ENCODE measurements at regions not wholly inside any gene's neighbourhood (a gene's known extent, or its start where the extent isn't known, plus 50 kb on each side); places are given as distances from the start of the nearest gene placed in this dataset.

DNA sequence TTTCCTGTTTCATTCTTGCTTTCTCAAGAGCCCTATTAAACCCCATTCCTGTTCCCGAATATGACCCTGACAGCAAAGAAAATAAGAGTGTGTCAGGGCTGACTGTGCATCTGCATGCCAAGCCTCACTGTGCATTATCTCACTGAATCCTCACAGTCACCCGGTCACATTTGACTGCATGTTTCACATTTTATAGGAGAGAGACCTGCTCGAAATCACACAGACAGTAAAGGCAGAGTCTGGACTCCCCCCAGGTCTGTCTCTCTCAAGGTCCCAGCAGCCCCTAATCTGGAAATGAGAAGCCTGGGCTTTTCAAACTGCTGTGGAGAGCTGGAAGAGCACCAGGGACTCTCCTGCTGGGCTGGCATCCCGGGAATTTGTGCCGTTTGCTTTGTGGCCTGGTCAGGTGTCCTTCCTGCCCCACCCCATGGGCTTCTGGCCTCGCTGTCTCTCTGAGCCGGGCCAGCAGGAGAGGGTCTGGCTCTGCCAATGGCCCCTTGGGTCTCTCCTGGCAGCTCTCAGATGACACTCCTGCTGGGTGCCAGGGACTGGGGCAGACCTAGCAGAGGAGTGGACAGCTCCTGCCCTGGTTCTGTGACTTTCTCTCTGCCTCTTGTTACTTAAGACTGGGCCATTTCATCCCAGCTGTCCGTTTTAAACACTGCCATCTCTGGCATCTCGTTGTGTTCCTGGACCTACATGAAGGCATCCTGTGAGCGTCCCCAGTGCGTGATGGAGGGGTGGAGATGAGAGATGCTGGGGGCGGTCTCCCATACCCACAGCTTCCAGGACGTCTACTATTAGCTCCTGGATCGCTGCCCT lies 173.6 kb downstream of the ARHGAP12 start:
- no peak for DNase-seq

DNA sequence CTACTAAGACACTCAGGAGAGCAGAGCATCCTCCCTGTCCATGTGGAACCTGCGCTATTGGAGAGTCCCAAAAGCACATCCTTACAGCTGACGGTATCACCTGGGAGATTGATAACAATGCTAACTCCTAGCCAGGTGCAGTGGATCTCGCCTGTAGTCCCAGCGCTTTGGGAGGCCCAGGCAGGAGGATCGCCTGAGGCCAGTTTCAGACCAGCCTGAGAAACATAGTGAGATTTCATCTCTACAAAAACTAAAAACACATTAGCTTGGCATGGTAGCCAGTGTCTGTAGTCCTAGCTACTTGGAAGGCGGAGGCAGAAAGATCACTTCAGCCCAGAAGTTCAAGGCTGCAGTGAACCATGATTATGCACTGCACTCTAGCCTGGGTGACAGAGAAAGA lies 174.9 kb downstream of the ARHGAP12 start:
- no peak for DNase-seq

DNA sequence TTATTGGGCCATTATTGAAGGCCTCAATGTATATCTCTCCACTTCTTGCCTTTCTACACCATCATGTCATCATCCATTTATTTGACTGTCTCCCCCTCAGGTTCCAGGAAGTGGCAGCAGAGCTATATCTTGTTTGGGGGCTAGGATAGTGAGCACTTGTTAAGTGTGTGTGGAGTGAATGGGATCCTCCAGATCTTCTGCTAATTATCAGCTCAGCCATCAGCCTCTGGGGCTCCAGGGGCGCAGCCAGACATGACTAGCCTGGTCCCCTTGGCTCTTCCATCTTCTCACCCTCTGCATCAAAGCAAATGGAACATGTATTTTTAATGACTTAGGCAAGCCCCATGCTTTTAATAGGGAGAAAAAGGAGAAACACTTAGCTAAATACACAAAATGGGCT lies 176.5 kb downstream of the ARHGAP12 start:
- no peak for DNase-seq

DNA sequence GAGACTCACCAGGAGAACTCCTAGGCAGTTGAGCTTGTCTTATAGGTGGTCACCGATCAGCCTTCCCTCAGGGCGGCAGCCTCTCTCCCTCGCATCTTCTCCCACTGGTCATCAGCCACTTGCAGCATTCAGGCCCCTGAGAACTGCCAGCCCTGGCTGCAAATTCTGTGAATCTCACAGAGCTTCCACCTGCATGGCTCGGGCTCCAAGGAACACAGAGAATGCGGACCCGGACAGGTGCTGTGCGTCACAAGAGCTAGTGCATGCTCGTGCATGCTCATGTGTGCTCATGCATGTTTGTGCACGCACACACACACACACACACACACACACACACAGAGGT lies 176.9 kb downstream of the ARHGAP12 start:
- DNase-seq, result no peak

DNA sequence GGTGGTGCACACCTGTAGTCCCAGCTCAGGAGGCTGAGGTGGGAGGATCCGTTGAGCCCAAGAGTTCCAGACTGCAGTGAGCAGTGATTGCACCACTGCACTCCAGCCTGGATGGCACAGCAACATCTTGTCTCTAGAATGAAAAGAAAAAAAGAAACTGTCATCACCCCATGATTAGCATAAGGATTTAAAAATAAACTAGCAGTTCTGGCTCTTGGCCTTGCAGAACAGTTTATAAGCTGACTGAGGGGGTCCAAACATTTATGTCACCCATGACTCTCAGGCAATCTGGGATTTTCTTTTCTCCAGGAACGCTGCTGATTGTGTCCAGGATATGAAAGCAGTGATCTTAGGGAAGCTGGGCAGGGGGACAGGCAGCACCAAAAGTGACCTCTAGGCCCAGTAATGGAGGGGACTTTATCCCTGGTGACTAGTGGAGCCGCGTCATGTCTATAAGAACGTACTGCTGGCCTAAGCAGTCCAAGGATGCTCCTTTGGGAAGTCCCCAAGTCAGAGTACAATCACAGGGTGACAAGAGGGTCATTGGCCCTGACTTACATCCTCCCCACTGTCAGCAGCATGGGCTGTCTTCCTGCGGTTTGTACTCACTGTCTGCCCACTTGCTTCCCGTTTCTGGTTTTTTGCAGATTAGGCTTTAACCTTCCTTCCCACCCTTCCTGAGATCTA lies 177.4 kb downstream of the ARHGAP12 start:
- no peak for DNase-seq

DNA sequence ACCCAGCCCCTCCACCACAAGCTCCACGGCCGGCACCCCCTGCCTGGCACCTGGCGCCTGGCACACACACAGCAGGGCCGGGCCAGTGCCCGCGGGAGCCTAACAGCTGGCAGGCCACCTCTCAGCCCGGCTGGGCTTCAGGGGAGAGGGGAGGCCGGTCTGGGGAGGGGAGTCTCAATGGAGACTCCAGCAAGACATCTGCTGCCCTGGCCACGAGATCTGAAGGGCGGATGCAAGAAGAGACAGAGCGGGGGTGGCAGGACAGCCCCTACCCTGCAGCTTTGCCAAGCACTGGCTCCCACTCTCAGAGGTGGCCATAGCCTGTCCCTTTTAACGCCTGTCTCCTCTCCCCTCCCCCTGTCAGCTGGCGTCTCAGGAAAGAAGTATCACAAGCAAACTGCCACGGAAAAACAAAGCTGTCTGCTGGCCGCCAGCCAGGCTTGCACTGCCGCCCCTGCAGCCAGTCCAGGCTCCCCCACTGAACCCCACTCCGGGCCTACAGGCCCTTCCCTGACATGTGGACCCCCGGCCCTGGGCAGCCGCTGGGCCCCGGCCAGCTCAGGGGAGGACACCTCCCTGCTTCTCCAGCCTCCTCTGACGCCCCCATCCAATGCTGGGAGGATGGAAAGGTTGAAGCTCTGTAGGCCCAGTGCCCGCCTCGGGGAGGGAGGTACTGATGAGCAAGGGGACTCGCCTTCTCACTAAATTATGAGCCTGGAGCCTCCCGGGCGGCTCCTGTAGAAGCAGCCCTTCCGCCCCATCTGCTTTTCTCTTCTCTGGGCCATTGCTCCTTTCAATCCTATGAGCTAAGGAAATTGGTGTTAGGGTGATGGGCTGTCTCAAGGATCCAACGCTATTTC lies 178.4 kb downstream of the ARHGAP12 start:
- no peak for DNase-seq

DNA sequence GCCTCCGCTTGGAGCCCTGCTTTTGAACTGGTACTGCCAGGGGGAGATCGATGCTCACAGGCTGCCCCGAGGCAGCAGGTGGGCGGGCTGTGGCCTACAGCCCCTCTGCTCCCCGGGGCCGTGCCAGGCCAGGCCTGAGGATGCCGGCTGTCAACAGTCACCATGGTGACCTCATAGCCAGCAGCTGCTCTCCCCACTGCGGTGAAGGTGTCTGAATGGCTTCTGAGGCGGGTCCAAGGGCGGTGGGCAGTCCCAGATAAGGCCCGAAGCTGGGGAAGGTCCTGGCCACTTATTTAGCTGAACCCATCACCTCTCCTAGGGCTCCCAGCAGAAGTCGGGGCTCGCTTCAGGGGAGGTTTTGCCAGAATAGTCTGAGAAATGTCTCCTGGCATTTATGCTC lies 179.3 kb downstream of the ARHGAP12 start:
- no peak for DNase-seq

DNA sequence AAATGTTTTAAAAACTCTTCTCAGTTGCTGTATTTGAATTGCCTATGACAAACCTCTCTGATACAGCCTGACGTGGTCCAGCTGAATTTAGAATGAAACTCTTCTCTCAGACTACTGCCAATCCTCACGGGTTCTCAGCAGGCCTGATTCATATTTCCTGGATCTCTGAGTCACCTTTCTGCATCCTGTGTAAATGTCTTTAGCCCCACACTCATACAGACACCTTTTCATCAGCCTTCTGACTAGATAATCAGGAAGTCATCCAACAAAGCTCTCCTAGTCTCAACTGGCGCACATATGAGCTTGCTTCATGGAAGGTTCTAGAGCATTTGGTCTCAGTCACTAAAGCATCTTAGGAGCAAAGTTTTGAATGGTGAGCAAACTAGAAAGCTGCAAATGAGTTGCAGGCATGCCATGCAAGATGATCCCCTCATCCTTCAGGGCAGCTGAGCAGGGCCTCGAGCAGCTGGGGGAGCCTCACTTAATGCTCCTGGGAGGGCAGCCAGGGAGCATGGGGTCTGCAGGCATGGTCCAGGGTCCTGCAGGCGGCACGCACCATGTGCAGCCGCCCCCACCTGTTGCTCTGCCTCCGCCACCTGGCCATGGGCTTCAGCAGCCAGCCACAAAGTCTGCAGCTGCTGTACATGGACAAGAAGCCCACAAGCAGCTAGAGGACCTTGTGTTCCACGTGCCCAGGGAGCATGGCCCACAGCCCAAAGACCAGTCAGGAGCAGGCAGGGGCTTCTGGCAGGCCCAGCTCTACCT lies 182.8 kb downstream of the ARHGAP12 start:
- DNase-seq, result no peak

DNA sequence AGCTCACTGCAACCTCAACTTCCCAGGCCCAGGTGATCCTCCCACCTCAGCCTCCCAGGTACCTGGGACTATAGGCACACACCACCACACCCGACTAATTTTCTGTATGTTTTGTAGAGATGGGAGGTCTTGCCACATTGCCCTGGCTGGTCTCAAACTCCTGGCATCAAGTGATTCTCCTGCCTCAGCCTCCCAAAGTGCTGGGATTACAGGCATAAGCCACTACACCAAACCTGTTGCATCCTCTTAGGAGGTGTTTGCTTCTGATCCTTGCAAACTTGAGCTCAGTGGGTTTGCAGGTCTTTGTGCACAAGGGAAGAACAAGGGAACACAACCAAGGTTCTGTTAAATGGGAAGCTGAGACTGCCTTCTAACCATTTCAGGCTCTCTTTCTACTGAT lies 184.6 kb downstream of the ARHGAP12 start:
- no peak for DNase-seq

DNA sequence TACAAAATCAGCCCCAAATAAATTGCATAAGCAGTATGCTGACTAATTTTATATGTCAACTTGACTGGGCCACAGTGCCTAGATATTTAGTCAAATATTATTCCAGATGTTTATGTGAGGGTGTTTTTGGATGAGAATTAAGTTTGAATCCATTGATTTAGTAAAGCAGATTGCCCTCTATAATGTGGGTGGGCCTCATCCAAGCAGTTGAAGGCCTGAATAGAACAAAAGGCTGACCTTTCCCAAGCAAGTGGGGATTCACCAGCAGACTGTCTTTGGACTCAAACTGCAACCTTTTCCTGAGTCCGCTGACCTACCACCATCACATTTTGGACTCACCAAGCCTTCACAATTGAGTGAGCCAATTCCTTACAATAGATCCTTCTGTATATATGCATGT lies 186.4 kb downstream of the ARHGAP12 start:
- no peak for DNase-seq

DNA sequence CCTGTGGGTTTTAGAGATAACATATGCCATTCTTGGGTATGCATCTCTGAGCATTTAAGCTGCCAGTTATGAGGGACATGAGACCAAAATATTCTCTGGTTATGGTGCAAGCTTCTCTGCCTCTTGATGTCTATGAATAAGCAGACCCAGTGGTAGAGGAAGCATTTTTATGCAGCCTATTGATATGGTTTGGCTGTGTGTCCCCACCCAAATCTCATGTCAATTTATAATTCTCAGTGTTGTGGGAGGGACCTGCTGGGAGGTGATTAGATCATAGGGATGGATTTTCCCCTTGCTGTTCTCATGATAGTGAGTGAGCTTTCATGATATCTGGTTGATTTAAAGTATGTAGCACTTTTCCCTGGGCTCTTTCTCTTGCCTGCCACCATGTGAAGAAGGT lies 187.2 kb downstream of the ARHGAP12 start:
- DNase-seq, result no peak

DNA sequence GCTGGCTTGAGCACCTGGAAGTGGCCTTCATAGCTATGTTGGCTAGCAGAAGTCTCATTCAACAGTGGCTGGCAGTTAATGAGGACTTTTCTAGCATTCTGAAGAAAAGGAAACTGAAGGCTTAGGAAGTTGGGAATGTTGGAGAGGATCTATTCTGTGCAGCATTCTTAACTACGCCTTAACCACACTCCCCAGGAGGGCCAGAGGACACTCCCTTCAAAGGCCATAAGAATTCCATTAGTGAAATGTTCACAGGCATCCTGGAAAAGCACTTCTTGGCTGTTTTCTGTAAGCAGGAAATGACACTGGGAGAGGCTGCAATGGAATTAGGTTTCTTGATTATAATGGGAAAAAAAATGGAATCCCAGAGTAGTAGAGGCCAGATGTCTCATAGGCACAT lies 188.9 kb downstream of the ARHGAP12 start:
- DNase-seq, result no peak

DNA sequence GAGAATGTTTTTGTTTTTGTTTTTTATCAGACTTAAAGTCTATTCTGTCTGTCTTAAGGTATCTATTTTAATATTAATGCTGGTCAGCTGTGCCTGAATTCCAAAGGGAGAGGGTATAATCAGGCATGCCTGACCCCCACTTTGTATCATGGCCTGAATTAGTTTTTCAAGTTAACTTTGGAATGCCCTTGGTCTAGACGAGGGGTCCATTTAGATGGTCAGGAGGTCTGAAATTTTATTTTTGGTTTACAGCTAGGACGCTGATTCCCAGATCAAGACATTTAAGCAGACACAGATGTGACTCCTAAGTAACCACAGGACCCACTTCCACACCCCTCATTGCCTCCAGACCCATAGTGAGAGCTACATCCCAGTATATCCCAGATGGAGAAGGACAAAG lies 189.5 kb downstream of the ARHGAP12 start:
- DNase-seq, result no peak

DNA sequence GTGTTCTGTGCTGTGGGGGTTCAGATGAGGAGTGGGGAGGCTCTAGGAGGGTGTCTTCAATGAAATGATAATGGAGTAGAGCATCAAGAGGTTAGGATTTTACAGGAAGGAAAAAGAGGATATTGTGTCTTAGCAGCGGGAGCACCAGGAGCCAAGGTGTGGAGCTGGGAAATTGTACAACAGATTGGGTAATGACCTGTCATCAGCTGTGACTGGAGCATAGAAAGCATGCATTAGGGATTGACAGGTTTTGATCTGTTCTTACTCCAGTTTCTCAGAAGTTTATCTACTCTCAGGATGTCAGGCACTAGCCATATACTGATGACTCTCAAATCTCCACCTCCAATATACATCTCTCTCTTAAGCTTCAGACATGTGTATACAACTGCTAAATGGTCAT lies 196.9 kb downstream of the ARHGAP12 start:
- no peak for DNase-seq

DNA sequence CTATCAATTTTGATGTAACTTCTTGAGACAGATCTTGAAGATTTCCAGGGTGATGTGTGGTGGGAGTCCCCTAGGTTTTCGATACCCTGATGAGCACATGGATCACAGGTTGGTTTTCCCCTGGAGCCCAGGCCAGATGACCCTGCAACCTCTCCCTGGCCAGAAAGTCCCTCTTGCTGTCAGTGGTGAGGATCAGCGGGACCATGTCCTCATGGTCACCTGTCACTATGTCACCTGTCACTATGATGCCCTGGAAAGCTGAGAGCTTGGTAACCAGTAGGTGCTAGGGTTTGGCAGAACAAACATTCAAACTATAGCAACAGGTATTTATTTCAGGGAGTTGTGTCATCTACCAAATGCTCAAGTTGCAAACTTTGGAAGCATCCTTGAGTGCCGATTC lies 197.9 kb downstream of the ARHGAP12 start:
- DNase-seq, result no peak

DNA sequence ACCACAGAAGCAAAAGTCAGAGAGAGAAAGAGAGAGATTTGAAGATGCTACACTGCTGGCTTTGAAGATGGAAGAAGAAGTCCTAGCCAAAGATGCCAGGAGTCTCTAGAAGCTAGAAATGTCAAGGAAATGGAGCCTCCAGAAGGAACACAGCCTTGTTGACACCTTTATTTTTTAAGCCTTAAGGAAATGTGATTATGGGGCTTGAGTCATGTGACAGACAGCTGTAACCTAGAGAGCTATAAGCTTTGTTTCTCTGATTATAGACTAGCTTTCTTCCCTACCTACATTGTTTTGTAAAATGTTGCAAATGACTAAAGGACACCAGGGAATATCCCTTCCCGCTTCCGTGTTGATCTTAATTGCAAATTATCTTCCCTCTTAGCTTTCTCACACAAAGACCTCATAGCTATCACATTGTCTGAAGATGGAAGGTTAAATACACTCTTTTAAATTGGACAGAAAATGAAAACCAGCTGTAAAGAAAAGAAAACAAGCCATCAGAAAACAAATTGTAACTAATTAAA lies 199.9 kb downstream of the ARHGAP12 start:
- no peak for DNase-seq

DNA sequence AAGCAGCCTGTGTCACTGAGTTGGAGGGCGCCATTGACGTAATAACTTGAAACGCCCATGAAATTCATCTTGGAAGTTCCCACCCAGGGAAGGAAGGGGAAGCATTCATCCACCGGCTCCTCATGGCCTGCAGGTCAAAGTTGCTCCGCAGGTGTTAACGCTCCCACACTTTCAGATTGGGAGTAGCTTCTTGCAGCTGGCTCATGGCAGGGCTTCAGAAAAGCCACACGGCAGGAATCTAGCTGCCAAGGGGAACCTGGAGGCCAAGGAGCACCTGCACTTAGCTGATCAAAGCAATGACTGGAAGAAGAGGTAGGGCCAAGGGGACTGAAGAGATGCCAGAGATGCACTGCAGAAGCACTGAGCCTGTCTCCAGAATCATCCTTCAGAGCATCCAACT lies 203.2 kb downstream of the ARHGAP12 start:
- DNase-seq, result no peak

DNA sequence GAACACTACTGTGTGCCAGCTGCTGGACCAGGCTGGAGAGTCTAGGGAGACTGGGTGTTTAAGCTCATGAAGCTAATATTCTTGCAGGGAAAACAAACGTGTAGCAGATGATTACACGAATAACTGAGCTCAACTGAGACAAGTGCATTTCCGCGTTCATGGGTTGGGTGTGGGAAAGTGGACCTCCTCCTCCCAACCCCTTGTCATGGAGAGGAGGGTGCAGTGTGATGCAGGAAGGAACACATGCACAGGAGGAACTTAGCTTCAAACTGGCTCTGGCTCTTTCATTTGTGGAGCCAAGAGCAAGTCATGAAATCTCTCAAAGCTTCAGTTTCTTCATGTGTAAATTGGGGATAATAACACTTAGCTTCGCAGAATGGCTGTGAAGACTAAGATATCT lies 204.3 kb downstream of the ARHGAP12 start:
- DNase-seq, result no peak

DNA sequence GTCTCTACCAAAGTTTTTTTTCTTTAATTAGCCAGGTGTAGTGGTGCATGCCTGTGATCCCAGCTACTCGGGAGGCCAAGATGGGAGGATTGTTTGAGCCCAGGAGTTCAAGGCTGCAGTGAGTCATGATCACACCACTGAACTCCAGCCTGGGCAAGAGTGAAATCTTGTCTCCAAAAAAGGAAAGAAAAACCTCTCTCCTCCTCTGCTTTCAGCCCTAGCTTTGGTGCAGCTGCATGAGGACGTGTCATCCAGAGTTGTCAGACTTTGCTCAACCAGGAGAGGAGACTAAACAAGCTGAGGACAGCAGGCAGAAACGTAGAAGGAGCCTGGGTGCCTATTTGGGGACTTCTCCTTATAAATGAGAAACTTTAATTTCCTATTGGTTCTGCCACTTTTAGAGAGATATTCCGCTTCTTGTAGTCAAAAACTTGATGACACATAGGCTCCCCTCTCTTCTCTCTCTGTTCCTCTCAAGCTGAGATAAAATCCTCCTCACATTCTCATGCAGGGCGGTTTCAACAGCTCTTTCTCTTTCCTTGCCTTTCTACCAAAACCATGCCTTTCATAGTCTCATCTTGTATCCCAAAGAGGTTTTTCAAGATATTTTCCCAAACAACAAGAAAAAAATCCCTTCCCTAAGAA lies 205.4 kb downstream of the ARHGAP12 start:
- DNase-seq, result no peak

DNA sequence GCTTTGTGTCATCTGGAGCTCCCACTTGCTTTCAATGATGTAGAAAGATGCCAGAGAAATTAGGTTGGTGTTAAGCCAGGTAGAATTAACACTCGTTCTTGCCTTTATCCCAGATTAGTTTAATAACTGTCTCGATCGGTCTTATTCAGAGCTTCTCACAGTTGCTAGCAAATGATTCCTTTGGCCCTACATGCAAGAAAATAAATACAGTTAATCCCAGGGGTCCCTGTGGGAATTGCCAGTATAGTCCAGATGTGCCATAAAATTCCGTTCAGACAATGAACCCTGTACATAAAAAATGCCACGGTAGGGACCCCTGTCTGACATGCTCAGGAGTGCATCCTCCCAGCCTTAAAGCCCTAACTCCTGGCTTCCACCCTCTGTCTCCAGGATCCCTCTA lies 207.5 kb downstream of the ARHGAP12 start:
- DNase-seq, result no peak

DNA sequence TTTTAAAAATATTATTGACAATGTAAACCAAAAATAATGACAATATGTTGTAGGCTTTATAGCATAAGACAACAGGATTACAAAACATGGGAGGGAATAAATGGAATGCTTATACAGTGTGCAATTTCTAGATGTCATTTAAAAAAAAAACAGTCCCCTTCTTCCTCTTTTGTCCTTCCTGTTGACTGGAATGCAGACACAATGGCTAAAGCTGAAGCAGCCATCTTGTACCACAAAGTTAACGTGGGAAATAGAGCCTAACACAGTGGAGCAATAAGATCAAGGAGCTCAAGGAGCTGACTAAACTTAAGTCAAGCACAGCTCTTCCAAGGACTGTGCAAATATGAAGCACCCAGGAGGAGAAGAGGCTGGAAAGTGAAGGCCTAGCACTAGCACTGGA lies 208.1 kb downstream of the ARHGAP12 start:
- DNase-seq, result no peak

DNA sequence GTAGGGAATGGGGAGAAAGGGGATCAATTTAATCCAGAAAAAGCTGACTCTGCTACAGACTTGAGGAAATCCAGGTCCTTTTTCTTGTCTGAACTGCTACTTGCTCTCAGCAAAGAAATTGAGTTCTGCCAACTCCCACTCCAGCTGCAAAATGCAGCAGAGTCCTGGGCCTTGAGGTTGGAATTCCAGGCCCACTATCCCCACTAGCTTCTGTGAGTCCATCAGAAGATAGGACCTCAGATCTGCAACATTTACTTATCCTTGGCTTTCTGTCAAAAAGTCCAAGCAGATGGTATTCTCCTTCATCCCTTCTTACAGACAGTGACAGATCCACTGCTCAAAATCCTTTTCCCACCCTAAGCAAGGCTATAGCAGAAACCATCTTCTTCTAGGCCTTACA lies 219.2 kb downstream of the ARHGAP12 start:
- DNase-seq, result no peak

Data from NCI-H1930 (cell line).